Posterior vena cava (tissue), 2 donors: ENCODE measurements at regions not wholly inside any gene's neighbourhood (a gene's known extent, or its start where the extent isn't known, plus 50 kb on each side); places are given as distances from the start of the nearest gene placed in this dataset.
"Not testable (repeated sequence)": the region's sequence is repeated elsewhere in the genome, so short reads cannot be mapped to it uniquely, and the experiment has no call there.

Experiments used
- DNase-seq: peaks from one replicate; pipeline ENCODE4 v3.0.0-alpha.2; 2020; ENCODE audit warnings: low spot score
- intact Hi-C, 2 donors: fragments of 100-400 bp; cut with DNase I; formaldehyde crosslinking; loops; one replicate each; pipeline versions ENCODE4 v1.14.1 to v1.14.2; 2022 to 2023
- donor health status: DM: yes; HTN: yes; CAD: no.
- donor health status: DM: yes; HTN: yes; CAD: no.

GRCh38 chr11:69869311-69869939 lies 50.2 kb upstream of the FGF3 start:
- DNase-seq, result peak; percentile 55
- intact Hi-C loops, result no loop called here

- intact Hi-C loops, result no loop called here
- no peak for DNase-seq
These were observed 51.5 kb upstream of the FGF3 start for GRCh38 chr11:69870766-69871165.

GRCh38 chr11:69873166-69874077 lies 54.2 kb upstream of the FGF3 start:
- intact Hi-C loops, result no loop called here
- peak; percentile 51 for DNase-seq

GRCh38 chr11:69874178-69874983 lies 55.2 kb upstream of the FGF3 start:
- peak; percentile 66 for DNase-seq
- intact Hi-C loops, result no loop called here

- intact Hi-C loops, result no loop called here
- DNase-seq, result peak; percentile 67
These were observed 55.9 kb upstream of the FGF3 start for GRCh38 chr11:69874984-69875624.

GRCh38 chr11:69876013-69876412 lies 56.8 kb upstream of the FGF3 start:
- peak; percentile 67 for DNase-seq
- intact Hi-C loops, result no loop called here

- no peak for DNase-seq
- intact Hi-C loops, result no loop called here
These were observed 58.0 kb upstream of the FGF3 start for GRCh38 chr11:69877235-69877634.

GRCh38 chr11:69877704-69878103 lies 58.5 kb upstream of the FGF3 start:
- DNase-seq, result peak; percentile 51
- intact Hi-C loops, result not testable (repeated sequence)

GRCh38 chr11:69878144-69878883 lies 59.1 kb upstream of the FGF3 start:
- DNase-seq, result peak; percentile 73
- intact Hi-C loops, result no loop called here

GRCh38 chr11:69878927-69879728 lies 59.9 kb upstream of the FGF3 start:
- intact Hi-C loops, result no loop called here
- DNase-seq, result peak; percentile 55

- intact Hi-C loops, result no loop called here
- no peak for DNase-seq
These were observed 60.5 kb upstream of the FGF3 start for GRCh38 chr11:69879729-69880005.

GRCh38 chr11:69880041-69880825 lies 61.0 kb upstream of the FGF3 start:
- intact Hi-C loops, result no loop called here
- peak; percentile 51 for DNase-seq

GRCh38 chr11:69880826-69881445 lies 61.7 kb upstream of the FGF3 start:
- intact Hi-C loops, result no loop called here
- DNase-seq, result peak; percentile 35

- intact Hi-C loops, result no loop called here
- DNase-seq, result peak; percentile 75
These were observed 62.5 kb upstream of the FGF3 start for GRCh38 chr11:69881467-69882269.

- DNase-seq, result peak; percentile 62
- intact Hi-C loops, result no loop called here
These were observed 63.0 kb upstream of the FGF3 start for GRCh38 chr11:69882270-69882608.
